ENCODE measurements at regions not wholly inside any gene's neighbourhood (a gene's known extent, or its start where the extent isn't known, plus 50 kb on each side); places are given as distances from the start of the nearest gene placed in this dataset.

DNA sequence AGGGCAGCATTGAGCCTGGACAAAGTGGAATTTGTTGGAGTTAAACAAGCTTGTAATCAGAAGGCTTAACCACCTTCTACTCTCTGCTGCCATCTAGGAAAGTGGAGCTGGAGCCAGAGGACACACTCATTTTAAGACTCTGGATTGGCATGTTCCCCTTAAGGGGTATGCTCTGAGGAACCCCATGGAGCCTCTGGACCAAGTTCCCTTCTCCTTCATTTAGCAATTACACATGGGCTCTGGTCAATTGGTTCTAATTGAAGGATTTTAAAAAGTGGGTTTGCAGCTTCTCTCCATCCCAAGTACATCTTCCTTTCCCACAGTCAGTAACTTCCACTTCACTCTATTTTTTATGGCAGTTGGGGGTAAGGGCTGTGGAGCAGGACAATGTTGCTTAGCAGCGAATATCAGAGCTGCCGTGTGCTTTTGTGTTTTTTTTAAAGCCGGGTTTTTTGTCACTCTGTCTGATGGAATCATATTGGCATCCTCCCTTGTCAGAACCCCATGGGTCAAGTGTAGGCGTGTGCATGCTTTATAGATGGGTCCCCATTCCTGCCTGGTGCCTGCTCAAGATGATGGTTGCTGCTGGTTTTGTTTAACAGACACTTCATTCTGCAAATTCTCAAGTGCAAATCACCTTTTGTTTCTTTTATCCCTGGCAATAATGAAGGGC, 330.7 kb upstream of the ADAMTSL1 start:
- TF ChIP-seq, protein P1, sequence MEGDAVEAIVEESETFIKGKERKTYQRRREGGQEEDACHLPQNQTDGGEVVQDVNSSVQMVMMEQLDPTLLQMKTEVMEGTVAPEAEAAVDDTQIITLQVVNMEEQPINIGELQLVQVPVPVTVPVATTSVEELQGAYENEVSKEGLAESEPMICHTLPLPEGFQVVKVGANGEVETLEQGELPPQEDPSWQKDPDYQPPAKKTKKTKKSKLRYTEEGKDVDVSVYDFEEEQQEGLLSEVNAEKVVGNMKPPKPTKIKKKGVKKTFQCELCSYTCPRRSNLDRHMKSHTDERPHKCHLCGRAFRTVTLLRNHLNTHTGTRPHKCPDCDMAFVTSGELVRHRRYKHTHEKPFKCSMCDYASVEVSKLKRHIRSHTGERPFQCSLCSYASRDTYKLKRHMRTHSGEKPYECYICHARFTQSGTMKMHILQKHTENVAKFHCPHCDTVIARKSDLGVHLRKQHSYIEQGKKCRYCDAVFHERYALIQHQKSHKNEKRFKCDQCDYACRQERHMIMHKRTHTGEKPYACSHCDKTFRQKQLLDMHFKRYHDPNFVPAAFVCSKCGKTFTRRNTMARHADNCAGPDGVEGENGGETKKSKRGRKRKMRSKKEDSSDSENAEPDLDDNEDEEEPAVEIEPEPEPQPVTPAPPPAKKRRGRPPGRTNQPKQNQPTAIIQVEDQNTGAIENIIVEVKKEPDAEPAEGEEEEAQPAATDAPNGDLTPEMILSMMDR (conservative IDR thresholded peaks at IDR 0.05; ENCODE audit: low read depth, low read length) = peak; percentile 72
- no peak for DNase-seq (ENCODE audit: low read depth)
- no peak overlapping the region for H3K4me3 ChIP-seq (ENCODE audit: low read length)

DNA sequence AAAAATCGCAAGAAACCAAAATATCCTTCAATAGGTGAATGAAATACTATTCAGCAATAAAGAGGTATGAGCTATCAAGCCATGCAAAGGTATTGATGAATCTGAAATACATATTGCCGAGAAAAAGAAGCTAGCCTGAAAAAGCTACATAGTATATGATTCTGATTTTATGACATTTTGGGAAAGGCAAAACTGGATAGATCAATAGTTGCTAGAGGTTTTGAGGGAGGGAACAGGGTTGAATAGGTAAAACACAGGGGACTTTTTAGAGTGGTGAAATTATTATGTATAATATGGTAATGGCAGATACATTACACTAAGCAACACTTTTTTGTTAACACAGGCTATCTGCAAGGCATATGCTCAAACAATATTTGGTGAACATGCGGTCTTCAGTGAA, 327.6 kb upstream of the ADAMTSL1 start:
- H3K4me3 ChIP-seq (ENCODE audit: low read length) = no peak overlapping the region
- no peak for DNase-seq (ENCODE audit: low read depth)
- TF ChIP-seq, protein P1 (conservative IDR thresholded peaks at IDR 0.05; ENCODE audit: low read depth, low read length) = no peak

DNA sequence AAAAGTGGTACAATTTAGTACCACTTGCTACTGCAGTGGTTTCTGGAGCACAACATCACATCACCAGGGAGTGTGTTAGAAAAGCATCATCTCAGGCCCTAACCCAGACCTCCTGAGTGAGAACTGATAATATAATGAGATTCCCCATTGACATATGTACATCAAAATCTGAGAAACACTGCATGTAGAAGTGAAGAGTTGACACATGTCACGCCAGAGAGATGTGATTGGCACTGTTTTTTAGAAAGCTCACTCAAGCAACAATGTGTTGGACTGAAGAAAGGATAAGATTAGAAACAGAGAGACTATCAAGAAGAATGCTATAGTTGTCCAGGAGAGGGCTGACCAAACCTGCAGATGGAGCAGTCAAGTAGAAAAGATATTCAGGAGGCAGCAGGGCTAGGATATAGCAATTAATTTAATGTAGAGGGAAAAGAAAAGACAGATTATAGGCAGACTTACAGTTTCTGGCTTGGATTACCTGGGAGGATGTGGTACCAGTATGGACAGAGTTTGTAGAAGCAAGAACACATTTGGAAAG, 324.4 kb upstream of the ADAMTSL1 start:
- no peak for DNase-seq (ENCODE audit: low read depth)
- H3K4me3 ChIP-seq (ENCODE audit: low read length) = no peak overlapping the region
- TF ChIP-seq, protein P1 (conservative IDR thresholded peaks at IDR 0.05; ENCODE audit: low read depth, low read length) = peak; percentile 40

DNA sequence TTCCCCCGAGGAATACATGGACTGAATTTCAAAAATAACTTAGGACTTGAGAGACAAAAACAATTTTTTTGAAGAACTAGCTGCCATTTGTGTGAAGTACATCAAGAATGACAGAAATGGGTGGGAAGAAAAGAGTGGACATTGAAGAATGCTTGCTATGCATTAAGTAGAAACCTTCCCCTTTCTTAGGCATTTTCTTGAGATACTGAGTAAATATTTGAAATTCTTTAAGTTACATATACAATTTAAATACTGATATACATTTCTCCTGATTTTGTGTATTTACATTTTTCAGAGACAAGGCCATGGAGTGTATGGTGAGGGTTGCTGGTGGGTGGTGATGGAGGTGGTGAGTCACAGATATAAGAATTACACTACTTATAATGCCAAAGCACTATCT, 319.3 kb upstream of the ADAMTSL1 start:
- TF ChIP-seq, protein P1 (conservative IDR thresholded peaks at IDR 0.05; ENCODE audit: low read depth, low read length) = no peak
- H3K4me3 ChIP-seq (ENCODE audit: low read length) = no peak overlapping the region
- DNase-seq (ENCODE audit: low read depth) = no peak

DNA sequence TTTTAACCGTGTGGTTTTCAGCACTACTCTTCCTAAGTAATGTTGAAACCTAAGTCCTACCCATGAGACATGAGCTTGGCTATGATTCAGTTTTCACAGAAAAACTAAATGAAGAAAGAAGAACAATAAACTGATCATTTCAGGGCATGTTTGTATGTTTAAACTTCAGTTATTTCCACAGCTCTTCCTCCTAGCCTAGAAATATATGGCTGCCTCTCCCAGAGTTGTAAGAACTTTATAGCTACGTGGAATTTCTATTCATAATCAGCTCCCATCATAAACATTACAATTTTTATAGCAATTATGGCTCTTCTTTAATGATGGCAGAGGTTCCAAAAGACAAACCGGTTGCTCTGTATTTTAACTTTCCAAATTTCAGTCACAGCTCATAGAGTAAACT, 314.7 kb upstream of the ADAMTSL1 start:
- no peak overlapping the region for H3K4me3 ChIP-seq (ENCODE audit: low read length)
- TF ChIP-seq, protein P1 (conservative IDR thresholded peaks at IDR 0.05; ENCODE audit: low read depth, low read length) = no peak
- no peak for DNase-seq (ENCODE audit: low read depth)

DNA sequence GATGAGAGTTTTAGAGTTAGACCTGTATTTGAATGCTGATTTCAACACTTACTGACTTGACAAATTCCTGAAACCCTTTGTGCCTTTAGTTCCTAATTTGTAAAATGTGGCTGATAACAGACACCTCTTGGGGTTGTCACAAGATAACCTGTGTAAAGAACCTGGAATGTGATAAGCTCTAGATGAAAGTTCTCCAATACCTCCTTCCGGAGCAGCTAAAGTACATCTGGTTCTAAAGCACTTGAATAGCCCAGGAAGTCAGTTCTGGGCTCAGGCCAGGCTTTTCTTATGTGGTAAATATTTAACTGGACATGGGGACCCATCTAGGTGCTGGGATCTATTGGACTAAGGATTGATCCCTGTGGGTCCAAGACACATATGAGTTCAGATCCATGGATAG, 310.8 kb upstream of the ADAMTSL1 start:
- TF ChIP-seq, protein P1 (conservative IDR thresholded peaks at IDR 0.05; ENCODE audit: low read depth, low read length) = no peak
- no peak overlapping the region for H3K4me3 ChIP-seq (ENCODE audit: low read length)
- no peak for DNase-seq (ENCODE audit: low read depth)

DNA sequence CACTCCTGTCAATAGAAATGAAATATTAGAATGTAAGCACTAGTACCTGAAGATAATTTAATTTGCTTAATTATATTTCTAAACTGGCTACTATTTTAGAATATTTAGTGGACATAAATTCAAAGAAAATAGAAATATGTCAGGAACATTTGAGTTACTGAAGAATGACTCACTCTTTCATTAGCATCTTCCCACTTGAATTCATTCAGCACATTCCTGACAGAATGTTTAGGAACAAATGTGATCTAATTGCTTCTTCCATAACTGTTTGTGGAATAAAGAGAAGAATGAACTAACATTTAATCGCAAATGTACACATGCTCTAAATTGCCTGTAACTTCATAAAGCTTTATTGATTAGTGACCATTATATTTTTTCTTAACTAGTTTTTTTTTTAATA, 306.2 kb upstream of the ADAMTSL1 start:
- TF ChIP-seq, protein P1 (conservative IDR thresholded peaks at IDR 0.05; ENCODE audit: low read depth, low read length) = no peak
- no peak for DNase-seq (ENCODE audit: low read depth)
- H3K4me3 ChIP-seq (ENCODE audit: low read length) = no peak overlapping the region

All from retinal pigment epithelial cell (primary cell).